ENCODE measurements at regions not wholly inside any gene's neighbourhood (a gene's known extent, or its start where the extent isn't known, plus 50 kb on each side); places are given as distances from the start of the nearest gene placed in this dataset.
"Not testable (repeated sequence)": the region's sequence is repeated elsewhere in the genome, so short reads cannot be mapped to it uniquely, and the experiment has no call there.

- not testable (repeated sequence) for H3K4me1 ChIP-seq (ENCODE audit: low read depth); H3K4me3 ChIP-seq; H3K9me3 ChIP-seq (ENCODE audit: low read depth); H3K36me3 ChIP-seq; DNase-seq (ENCODE audit: low read depth in 1 of 2, low spot score in 1 of 2); H3K27ac ChIP-seq; H3K27me3 ChIP-seq
Measured at GRCh38 chr2:87485455-87485854, 262.4 kb upstream of the PLGLB2 start.

- H3K36me3 ChIP-seq; H3K4me1 ChIP-seq (ENCODE audit: low read depth); H3K9me3 ChIP-seq (ENCODE audit: low read depth); H3K27me3 ChIP-seq; DNase-seq (ENCODE audit: low read depth in 1 of 2, low spot score in 1 of 2); H3K4me3 ChIP-seq; H3K27ac ChIP-seq: not testable (repeated sequence)
Measured at GRCh38 chr2:87485884-87486283, 262.0 kb upstream of the PLGLB2 start.

DNA sequence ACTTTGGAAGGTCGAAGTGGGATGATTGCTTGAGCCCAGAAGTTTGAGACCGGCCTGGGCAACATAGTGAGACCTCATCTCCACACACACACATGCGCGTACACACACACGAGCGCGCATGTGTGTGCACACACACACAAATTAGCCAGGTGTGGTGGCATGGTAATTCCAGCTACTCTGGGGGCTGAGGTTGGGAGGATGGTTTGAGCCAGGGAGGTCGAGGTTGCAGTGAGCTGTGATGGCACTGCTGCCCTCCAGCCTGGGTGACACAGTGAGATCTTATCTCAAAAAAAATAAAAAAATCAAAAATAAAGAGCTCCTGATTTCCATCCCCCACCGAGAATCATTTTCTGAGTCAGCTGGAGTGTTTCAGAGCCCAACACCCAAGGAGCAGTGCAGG lies 261.5 kb upstream of the PLGLB2 start:
- DNase-seq (ENCODE audit: low read depth in 1 of 2, low spot score in 1 of 2); H3K36me3 ChIP-seq; H3K4me3 ChIP-seq; H3K4me1 ChIP-seq (ENCODE audit: low read depth); H3K27ac ChIP-seq; H3K27me3 ChIP-seq; H3K9me3 ChIP-seq (ENCODE audit: low read depth): not testable (repeated sequence)

- not testable (repeated sequence) for H3K27me3 ChIP-seq; H3K4me3 ChIP-seq; H3K36me3 ChIP-seq; H3K4me1 ChIP-seq (ENCODE audit: low read depth); DNase-seq (ENCODE audit: low read depth in 1 of 2, low spot score in 1 of 2); H3K9me3 ChIP-seq (ENCODE audit: low read depth); H3K27ac ChIP-seq
Measured at GRCh38 chr2:87488021-87488420, 259.9 kb upstream of the PLGLB2 start.

DNA sequence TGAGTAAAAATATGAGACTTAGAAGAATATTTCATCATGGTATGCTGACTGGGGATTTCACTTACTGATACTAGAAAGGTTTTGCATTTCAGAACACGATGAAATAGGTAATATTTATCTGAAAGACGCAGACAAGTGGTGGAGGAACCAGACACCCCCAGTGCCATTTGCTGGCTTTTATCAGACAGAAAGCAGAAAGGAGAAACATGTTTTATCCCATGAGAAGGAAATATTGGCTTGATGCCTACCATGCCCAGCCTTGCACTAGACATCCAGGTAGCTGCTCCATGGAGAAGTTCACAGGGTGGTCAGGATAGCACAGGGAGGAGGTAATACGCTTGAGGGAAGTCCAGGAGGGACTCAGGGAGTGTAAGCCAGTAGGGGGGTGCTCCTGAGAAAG lies 258.9 kb upstream of the PLGLB2 start:
- not testable (repeated sequence) for H3K9me3 ChIP-seq (ENCODE audit: low read depth); DNase-seq (ENCODE audit: low read depth in 1 of 2, low spot score in 1 of 2); H3K4me1 ChIP-seq (ENCODE audit: low read depth); H3K27ac ChIP-seq; H3K4me3 ChIP-seq; H3K36me3 ChIP-seq; H3K27me3 ChIP-seq

- not testable (repeated sequence) for H3K4me3 ChIP-seq; DNase-seq (ENCODE audit: low read depth in 1 of 2, low spot score in 1 of 2); H3K36me3 ChIP-seq; H3K27me3 ChIP-seq; H3K9me3 ChIP-seq (ENCODE audit: low read depth); H3K4me1 ChIP-seq (ENCODE audit: low read depth); H3K27ac ChIP-seq
Measured at GRCh38 chr2:87494846-87495245, 253.0 kb upstream of the PLGLB2 start.

GRCh38 chr2:87495455-87495854 lies 252.4 kb upstream of the PLGLB2 start:
- H3K27ac ChIP-seq; H3K4me3 ChIP-seq; H3K4me1 ChIP-seq (ENCODE audit: low read depth); DNase-seq (ENCODE audit: low read depth in 1 of 2, low spot score in 1 of 2); H3K27me3 ChIP-seq; H3K9me3 ChIP-seq (ENCODE audit: low read depth); H3K36me3 ChIP-seq: not testable (repeated sequence)

- H3K27me3 ChIP-seq; H3K4me3 ChIP-seq; H3K4me1 ChIP-seq (ENCODE audit: low read depth); H3K36me3 ChIP-seq; H3K27ac ChIP-seq; H3K9me3 ChIP-seq (ENCODE audit: low read depth): not testable (repeated sequence)
- peak in 1 of 2 donors; percentile 83 for DNase-seq (ENCODE audit: low read depth in 1 of 2, low spot score in 1 of 2)
- TF ChIP-seq, protein P1, sequence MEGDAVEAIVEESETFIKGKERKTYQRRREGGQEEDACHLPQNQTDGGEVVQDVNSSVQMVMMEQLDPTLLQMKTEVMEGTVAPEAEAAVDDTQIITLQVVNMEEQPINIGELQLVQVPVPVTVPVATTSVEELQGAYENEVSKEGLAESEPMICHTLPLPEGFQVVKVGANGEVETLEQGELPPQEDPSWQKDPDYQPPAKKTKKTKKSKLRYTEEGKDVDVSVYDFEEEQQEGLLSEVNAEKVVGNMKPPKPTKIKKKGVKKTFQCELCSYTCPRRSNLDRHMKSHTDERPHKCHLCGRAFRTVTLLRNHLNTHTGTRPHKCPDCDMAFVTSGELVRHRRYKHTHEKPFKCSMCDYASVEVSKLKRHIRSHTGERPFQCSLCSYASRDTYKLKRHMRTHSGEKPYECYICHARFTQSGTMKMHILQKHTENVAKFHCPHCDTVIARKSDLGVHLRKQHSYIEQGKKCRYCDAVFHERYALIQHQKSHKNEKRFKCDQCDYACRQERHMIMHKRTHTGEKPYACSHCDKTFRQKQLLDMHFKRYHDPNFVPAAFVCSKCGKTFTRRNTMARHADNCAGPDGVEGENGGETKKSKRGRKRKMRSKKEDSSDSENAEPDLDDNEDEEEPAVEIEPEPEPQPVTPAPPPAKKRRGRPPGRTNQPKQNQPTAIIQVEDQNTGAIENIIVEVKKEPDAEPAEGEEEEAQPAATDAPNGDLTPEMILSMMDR (IDR thresholded peaks at IDR 0.05; ENCODE audit: low read depth, low read length): peak; percentile 11
Measured at GRCh38 chr2:87496036-87497006, 251.6 kb upstream of the PLGLB2 start.

DNA sequence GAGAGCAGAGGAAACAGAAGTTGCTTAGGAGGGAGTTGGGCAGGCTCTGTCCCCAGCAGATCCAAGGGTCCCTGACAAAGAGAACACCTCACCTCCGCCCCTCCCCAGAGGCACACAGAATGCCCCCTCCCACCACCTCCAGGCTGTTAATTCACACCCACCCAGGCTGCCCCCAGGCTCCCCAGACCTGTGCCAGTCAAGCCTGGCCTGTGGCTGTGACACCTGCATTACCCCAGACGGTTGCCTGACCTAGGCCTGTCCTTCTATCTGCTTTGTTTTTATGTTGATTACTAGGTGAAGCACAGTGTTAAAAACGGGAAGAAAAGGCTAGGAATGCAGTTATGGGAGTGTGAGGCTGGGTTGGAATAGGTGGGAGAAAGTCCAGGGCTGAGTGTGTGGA lies 250.8 kb upstream of the PLGLB2 start:
- H3K4me1 ChIP-seq (ENCODE audit: low read depth); H3K27me3 ChIP-seq; H3K9me3 ChIP-seq (ENCODE audit: low read depth); H3K4me3 ChIP-seq; H3K36me3 ChIP-seq; H3K27ac ChIP-seq; DNase-seq (ENCODE audit: low read depth in 1 of 2, low spot score in 1 of 2): not testable (repeated sequence)

- H3K27ac ChIP-seq; H3K9me3 ChIP-seq (ENCODE audit: low read depth); H3K4me3 ChIP-seq; H3K27me3 ChIP-seq; H3K4me1 ChIP-seq (ENCODE audit: low read depth); H3K36me3 ChIP-seq; DNase-seq (ENCODE audit: low read depth in 1 of 2, low spot score in 1 of 2): not testable (repeated sequence)
Measured at GRCh38 chr2:87497700-87498099, 250.2 kb upstream of the PLGLB2 start.

GRCh38 chr2:87498169-87498853 lies 249.6 kb upstream of the PLGLB2 start:
- H3K4me1 ChIP-seq (ENCODE audit: low read depth); H3K27me3 ChIP-seq; H3K4me3 ChIP-seq; H3K9me3 ChIP-seq (ENCODE audit: low read depth); H3K36me3 ChIP-seq; H3K27ac ChIP-seq; DNase-seq (ENCODE audit: low read depth in 1 of 2, low spot score in 1 of 2): not testable (repeated sequence)

DNA sequence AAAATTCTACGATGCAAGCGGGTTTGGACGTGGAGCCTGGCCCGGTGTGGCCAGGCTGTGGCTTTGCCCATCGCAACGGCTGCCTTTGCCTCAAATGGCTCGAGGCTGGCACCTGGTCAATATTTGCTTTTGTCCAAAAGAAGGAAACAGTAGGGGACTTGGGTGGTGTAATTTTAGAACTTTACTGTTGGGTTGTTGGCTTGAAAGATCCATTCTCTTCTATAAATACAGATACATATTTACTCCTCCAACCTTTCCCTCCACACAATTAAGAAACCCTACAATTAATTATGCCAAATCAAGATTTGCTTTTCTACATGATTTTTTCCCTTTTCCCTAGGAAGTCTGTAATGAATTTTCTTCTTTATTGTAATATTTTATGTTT lies 249.0 kb upstream of the PLGLB2 start:
- H3K4me3 ChIP-seq; H3K36me3 ChIP-seq; DNase-seq (ENCODE audit: low read depth in 1 of 2, low spot score in 1 of 2); H3K9me3 ChIP-seq (ENCODE audit: low read depth); H3K27ac ChIP-seq; H3K27me3 ChIP-seq; H3K4me1 ChIP-seq (ENCODE audit: low read depth): not testable (repeated sequence)

- H3K9me3 ChIP-seq (ENCODE audit: low read depth); H3K4me3 ChIP-seq; H3K4me1 ChIP-seq (ENCODE audit: low read depth); H3K27me3 ChIP-seq; H3K36me3 ChIP-seq; H3K27ac ChIP-seq; DNase-seq (ENCODE audit: low read depth in 1 of 2, low spot score in 1 of 2): not testable (repeated sequence)
Measured at GRCh38 chr2:87499860-87500259, 248.0 kb upstream of the PLGLB2 start.
